Hepatocyte (in vitro differentiated cells): ENCODE measurements at regions not wholly inside any gene's neighbourhood (a gene's known extent, or its start where the extent isn't known, plus 50 kb on each side); places are given as distances from the start of the nearest gene placed in this dataset.

Experiments used
- EZH2 ChIP-seq: fragments of 200-600 bp; sonication (generic); IDR thresholded peaks from 2 replicates; pipeline ENCODE4 v1.6.1; 2016; ENCODE audit warnings: antibody characterized with exemption, mild to moderate bottlenecking, borderline replicate concordance
- TF ChIP-seq, protein P1 (sequence below): fragments of 200-600 bp; sonication (generic); IDR thresholded peaks from 2 replicates; pipeline ENCODE4 v1.5.1; 2016; ENCODE audit warnings: antibody characterized with exemption, mild to moderate bottlenecking; ENCODE audit not compliant: poor library complexity

DNA sequence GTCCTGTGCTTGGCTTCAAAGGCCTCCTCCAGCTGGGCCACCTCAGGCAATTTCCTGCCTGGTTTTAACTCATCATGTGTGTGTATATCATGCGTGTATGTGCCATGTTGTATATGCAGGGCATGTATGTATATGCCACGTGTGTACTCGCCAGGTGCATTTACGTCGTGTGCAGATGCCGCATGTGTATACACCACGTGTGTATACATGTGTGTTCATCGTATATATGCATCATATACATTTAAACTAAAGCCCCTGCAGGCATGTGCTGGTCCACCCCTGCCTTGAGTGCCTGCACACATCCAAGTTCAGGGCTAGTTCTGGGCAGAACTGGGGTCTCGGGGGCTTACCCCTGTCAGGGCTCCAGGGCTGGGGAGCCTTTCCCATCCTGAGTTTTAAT lies 54.0 kb upstream of the SMOC2 start:
- TF ChIP-seq, protein P1, sequence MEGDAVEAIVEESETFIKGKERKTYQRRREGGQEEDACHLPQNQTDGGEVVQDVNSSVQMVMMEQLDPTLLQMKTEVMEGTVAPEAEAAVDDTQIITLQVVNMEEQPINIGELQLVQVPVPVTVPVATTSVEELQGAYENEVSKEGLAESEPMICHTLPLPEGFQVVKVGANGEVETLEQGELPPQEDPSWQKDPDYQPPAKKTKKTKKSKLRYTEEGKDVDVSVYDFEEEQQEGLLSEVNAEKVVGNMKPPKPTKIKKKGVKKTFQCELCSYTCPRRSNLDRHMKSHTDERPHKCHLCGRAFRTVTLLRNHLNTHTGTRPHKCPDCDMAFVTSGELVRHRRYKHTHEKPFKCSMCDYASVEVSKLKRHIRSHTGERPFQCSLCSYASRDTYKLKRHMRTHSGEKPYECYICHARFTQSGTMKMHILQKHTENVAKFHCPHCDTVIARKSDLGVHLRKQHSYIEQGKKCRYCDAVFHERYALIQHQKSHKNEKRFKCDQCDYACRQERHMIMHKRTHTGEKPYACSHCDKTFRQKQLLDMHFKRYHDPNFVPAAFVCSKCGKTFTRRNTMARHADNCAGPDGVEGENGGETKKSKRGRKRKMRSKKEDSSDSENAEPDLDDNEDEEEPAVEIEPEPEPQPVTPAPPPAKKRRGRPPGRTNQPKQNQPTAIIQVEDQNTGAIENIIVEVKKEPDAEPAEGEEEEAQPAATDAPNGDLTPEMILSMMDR = no peak
- no peak for TF ChIP-seq EZH2
